RWPE2 (cell line): ENCODE measurements at regions not wholly inside any gene's neighbourhood (a gene's known extent, or its start where the extent isn't known, plus 50 kb on each side); places are given as distances from the start of the nearest gene placed in this dataset.

Experiments used
- ATAC-seq: fragments of 200-7000 bp; cut with Tn5 transposase; 3 replicates; pipeline ENCODE4 v1.9.1; 2021; ENCODE audit warnings: low read depth
- DNase-seq: peaks from one replicate; pipeline ENCODE4 v3.0.0-alpha.2; 2020; ENCODE audit warnings: low spot score
- H3K27ac ChIP-seq: fragments of 450-650 bp; 2 replicates; pipeline ENCODE4 v1.5.1; 2017; ENCODE audit warnings: mild to moderate bottlenecking; ENCODE audit not compliant: poor library complexity, severe bottlenecking
- H3K27me3 ChIP-seq: fragments of 250-450 bp; sonication (Bioruptor Pico); 2 replicates; pipeline ENCODE4 v1.5.1; 2021; ENCODE audit warnings: mild to moderate bottlenecking, moderate library complexity; ENCODE audit not compliant: insufficient read depth, poor library complexity, severe bottlenecking
- H3K36me3 ChIP-seq: fragments of 250-450 bp; sonication (Bioruptor Pico); 2 replicates; pipeline ENCODE4 v1.5.1; 2020; ENCODE audit warnings: low read depth, mild to moderate bottlenecking, moderate library complexity
- H3K4me1 ChIP-seq: fragments of 250-450 bp; sonication (Bioruptor Pico); 2 replicates; pipeline ENCODE4 v1.5.1; 2021; ENCODE audit warnings: mild to moderate bottlenecking, moderate library complexity; ENCODE audit not compliant: insufficient read depth, poor library complexity, severe bottlenecking
- H3K4me3 ChIP-seq: fragments of 250-450 bp; sonication (Bioruptor Pico); 2 replicates; pipeline ENCODE4 v1.5.1; 2021; ENCODE audit warnings: mild to moderate bottlenecking, moderate library complexity; ENCODE audit not compliant: severe bottlenecking
- H3K9me3 ChIP-seq: fragments of 250-450 bp; sonication (Bioruptor Pico); 2 replicates; pipeline ENCODE4 v1.5.1; 2021; ENCODE audit warnings: mild to moderate bottlenecking, moderate library complexity; ENCODE audit not compliant: severe bottlenecking
- CTCF ChIP-seq: fragments of 450-650 bp; IDR thresholded peaks from one replicate; pipeline ENCODE4 v1.5.1; 2017; ENCODE audit warnings: mild to moderate bottlenecking, moderate library complexity; ENCODE audit not compliant: poor library complexity, severe bottlenecking

DNA sequence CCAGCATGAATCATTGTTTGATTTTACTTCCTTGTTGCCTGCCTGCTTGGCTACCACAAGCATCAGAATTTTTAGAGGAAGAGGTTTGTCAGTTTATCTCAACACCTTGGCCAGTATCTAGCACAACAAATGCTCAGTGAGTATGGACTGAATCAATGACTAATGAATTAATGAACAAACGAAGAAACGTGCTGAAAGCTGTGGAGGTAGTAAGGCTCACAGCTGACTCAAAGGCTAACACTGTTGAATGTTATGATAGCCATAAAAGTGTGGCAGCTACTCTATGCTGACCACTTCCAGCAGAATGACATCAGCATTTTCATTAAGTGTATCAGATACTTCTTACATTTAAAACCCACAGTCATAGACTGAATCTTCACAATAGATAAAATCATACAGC lies 543.4 kb downstream of the IRS1 start:
- Histone ChIP-seq H3K36me3 (no peaks in the 10 kb centered on the region), H3K27ac (peak overlapping the region; percentile 19), H3K4me1 (no peaks in the 10 kb centered on the region), H3K27me3 (no peaks in the 10 kb centered on the region), H3K4me3 (no peak overlapping the region), H3K9me3 (no peaks in the 10 kb centered on the region)
- TF ChIP-seq CTCF: no peak
- ATAC-seq (peak; percentile 51; the same call in 2 of the 3 replicates), DNase-seq (no peak)

DNA sequence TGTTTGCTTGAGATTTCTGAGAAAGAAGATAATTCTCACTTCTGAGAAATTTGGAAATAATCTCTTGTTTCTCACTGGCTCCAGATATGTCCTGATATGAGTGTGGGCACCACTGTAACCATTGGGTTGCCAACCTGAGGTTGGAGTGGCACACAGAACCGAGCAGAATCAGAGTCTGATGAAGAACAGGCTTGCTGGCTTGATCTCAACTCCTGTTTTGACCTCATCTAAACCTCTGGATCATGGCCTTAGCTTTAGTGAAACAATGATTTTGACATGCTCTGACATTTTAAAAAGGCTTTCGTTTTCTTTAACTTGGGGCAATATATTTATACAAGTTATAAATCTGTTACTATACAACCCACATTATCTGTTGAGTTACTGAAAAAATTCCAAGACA lies 548.0 kb downstream of the IRS1 start:
- H3K4me1 ChIP-seq: peaks cover 25% of the 10 kb centered on the region
- no peak overlapping the region for H3K27ac ChIP-seq
- DNase-seq (no peak), ATAC-seq (no peak)
- no peak overlapping the region for H3K4me3 ChIP-seq
- TF ChIP-seq CTCF: no peak
- H3K27me3 ChIP-seq: no peaks in the 10 kb centered on the region
- H3K36me3 ChIP-seq: no peaks in the 10 kb centered on the region
- no peaks in the 10 kb centered on the region for H3K9me3 ChIP-seq

- Histone ChIP-seq H3K36me3 (no peaks in the 10 kb centered on the region; the same call in 1 of the 2 replicates), H3K27ac (peak overlapping the region; percentile 97), H3K4me3 (no peak overlapping the region), H3K4me1 (peaks cover 26% of the 10 kb centered on the region), H3K27me3 (no peaks in the 10 kb centered on the region), H3K9me3 (peaks cover 20% of the 10 kb centered on the region)
- TF ChIP-seq CTCF: no peak
- ATAC-seq (peak; percentile 93), DNase-seq (no peak)
Observed at GRCh38 chr2:226247289-226248275, 552.0 kb downstream of the IRS1 start.

DNA sequence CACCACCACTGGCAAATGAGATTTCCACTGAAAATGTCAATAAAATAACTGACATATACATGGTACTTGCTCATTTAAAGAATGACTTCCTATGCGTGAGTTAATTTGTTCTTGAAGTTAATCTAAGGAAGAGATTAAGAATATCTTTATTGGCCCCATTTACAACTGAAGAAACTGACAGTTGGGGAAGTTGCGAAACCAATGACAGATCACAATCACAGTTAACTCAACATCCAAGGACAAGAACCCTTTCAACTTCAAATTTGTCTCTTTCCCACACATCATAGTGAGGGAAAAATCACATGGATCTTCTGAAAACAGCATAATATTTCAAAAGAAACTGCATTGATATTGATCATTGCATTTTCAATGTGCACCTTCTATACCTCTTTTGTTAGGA lies 565.4 kb downstream of the IRS1 start:
- Histone ChIP-seq H3K9me3 (no peaks in the 10 kb centered on the region), H3K4me1 (no peaks in the 10 kb centered on the region), H3K36me3 (no peaks in the 10 kb centered on the region; the same call in 1 of the 2 replicates), H3K27ac (no peak overlapping the region), H3K27me3 (no peaks in the 10 kb centered on the region), H3K4me3 (no peak overlapping the region)
- DNase-seq (no peak), ATAC-seq (no peak)
- TF ChIP-seq CTCF: no peak

DNA sequence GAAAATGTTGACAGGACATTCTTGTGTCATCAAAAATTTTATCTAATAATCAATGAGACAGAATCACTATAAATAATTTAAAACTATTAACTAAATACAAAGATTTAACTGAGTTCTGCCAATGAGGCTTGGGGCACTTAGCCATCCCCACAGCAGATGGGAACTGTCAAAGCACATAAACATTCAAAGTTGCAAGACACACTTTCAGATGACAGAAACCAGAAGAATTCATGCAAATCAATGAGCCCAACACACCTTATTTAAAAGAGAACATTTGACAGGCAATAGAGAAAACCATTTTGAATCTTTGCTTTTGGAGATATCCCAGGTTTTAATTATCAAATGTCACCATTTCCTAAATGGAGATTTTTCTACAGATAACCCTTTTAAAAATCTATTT lies 566.2 kb downstream of the IRS1 start:
- no peaks in the 10 kb centered on the region for H3K4me1 ChIP-seq
- H3K4me3 ChIP-seq: no peak overlapping the region
- no peaks in the 10 kb centered on the region for H3K27me3 ChIP-seq
- no peaks in the 10 kb centered on the region for H3K9me3 ChIP-seq
- DNase-seq (no peak), ATAC-seq (no peak)
- no peak overlapping the region for H3K27ac ChIP-seq
- no peak for TF ChIP-seq CTCF
- no peaks in the 10 kb centered on the region; the same call in 1 of the 2 replicates for H3K36me3 ChIP-seq
